ENCODE measurements at regions not wholly inside any gene's neighbourhood (a gene's known extent, or its start where the extent isn't known, plus 50 kb on each side); places are given as distances from the start of the nearest gene placed in this dataset.

DNA sequence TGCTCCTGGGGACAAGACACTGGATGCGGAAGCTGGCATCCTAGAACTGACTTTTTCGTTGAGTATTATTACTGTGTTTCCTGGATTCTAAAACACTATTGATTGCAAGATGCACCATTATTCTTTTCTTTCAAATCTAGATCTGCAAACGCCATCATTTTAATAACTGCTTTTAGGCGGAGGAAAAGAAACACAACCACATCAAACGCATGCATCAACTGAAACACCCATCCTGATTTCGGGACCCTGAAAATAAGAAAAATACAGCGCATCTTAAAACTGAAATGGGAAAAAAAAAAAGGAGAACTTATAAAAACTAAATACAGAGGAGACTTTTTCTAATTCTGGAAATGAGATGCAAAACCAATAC is 103.7 kb upstream of the MAX start:
- no peak for TF ChIP-seq ZNF501 (CRISPR knock-in tag; IDR thresholded peaks at IDR 0.05)
- TF ChIP-seq WIZ (CRISPR knock-in tag; IDR thresholded peaks at IDR 0.05) = no peak
- no peak for TF ChIP-seq SMAD1 (CRISPR knock-in tag; IDR thresholded peaks at IDR 0.05; ENCODE audit: borderline replicate concordance, low read depth)
- TF ChIP-seq, protein P1, sequence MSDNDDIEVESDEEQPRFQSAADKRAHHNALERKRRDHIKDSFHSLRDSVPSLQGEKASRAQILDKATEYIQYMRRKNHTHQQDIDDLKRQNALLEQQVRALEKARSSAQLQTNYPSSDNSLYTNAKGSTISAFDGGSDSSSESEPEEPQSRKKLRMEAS (IDR thresholded peaks at IDR 0.05) = no peak
- TF ChIP-seq, protein P2, sequence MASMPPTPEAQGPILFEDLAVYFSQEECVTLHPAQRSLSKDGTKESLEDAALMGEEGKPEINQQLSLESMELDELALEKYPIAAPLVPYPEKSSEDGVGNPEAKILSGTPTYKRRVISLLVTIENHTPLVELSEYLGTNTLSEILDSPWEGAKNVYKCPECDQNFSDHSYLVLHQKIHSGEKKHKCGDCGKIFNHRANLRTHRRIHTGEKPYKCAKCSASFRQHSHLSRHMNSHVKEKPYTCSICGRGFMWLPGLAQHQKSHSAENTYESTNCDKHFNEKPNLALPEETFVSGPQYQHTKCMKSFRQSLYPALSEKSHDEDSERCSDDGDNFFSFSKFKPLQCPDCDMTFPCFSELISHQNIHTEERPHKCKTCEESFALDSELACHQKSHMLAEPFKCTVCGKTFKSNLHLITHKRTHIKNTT (CRISPR knock-in tag; IDR thresholded peaks at IDR 0.05) = no peak
- no peak for TF ChIP-seq EZH2 (conservative IDR thresholded peaks at IDR 0.05; ENCODE audit: low read depth, low read length)
- TF ChIP-seq, protein P3, sequence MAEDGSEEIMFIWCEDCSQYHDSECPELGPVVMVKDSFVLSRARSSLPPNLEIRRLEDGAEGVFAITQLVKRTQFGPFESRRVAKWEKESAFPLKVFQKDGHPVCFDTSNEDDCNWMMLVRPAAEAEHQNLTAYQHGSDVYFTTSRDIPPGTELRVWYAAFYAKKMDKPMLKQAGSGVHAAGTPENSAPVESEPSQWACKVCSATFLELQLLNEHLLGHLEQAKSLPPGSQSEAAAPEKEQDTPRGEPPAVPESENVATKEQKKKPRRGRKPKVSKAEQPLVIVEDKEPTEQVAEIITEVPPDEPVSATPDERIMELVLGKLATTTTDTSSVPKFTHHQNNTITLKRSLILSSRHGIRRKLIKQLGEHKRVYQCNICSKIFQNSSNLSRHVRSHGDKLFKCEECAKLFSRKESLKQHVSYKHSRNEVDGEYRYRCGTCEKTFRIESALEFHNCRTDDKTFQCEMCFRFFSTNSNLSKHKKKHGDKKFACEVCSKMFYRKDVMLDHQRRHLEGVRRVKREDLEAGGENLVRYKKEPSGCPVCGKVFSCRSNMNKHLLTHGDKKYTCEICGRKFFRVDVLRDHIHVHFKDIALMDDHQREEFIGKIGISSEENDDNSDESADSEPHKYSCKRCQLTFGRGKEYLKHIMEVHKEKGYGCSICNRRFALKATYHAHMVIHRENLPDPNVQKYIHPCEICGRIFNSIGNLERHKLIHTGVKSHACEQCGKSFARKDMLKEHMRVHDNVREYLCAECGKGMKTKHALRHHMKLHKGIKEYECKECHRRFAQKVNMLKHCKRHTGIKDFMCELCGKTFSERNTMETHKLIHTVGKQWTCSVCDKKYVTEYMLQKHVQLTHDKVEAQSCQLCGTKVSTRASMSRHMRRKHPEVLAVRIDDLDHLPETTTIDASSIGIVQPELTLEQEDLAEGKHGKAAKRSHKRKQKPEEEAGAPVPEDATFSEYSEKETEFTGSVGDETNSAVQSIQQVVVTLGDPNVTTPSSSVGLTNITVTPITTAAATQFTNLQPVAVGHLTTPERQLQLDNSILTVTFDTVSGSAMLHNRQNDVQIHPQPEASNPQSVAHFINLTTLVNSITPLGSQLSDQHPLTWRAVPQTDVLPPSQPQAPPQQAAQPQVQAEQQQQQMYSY (CRISPR knock-in tag; IDR thresholded peaks at IDR 0.05) = no peak
- no peak for TF ChIP-seq TOE1 (CRISPR knock-in tag; IDR thresholded peaks at IDR 0.05)
- TF ChIP-seq MYC (CRISPR knock-in tag; IDR thresholded peaks at IDR 0.05; ENCODE audit: borderline replicate concordance) = no peak
- TF ChIP-seq ZNF12 (CRISPR knock-in tag; IDR thresholded peaks at IDR 0.05) = no peak
- TF ChIP-seq HDAC2 (CRISPR knock-in tag; IDR thresholded peaks at IDR 0.05) = no peak
